Sciatic nerve (tissue), 2 donors: ENCODE measurements at regions not wholly inside any gene's neighbourhood (a gene's known extent, or its start where the extent isn't known, plus 50 kb on each side); places are given as distances from the start of the nearest gene placed in this dataset.
A peak's percentile ranks its signal among the peaks of the same experiment; 100 is the strongest.
"Not testable (repeated sequence)": the region's sequence is repeated elsewhere in the genome, so short reads cannot be mapped to it uniquely, and the experiment has no call there.

Experiments used
- ATAC-seq: fragments of 200-7000 bp; cut with Tn5 transposase; one replicate; pipeline ENCODE4 v1.9.1; 2020; ENCODE audit warnings: mild to moderate bottlenecking, moderate library complexity
- DNase-seq: peaks from one replicate; pipeline ENCODE4 v3.0.0-alpha.2; 2020; ENCODE audit warnings: low spot score
- intact Hi-C: fragments of 100-400 bp; cut with DNase I; formaldehyde crosslinking; loops from one replicate; pipeline ENCODE4 v1.14.2; 2022
- donor health status: DM: no; HTN: no; CAD: no.
- donor health status: DM: no; HTN: no; CAD: no.

DNA sequence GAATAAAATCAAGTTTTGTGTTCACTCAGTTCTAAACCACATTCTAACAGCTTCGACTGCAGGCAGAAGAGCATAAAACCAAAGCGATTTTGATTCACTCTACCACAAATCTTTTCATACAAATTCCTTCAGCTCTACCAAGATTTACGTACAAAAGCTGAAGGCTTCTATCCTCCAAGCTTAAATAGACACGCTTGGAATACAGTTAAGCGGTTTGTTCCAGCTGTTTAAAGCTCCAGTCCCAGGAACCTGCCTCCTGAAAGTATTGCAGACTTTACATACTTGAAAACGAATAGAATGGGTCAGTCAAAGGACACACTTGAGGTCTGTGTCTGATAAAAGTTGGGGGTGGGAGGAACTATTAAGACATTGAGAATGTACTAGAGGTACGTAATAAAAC lies 102.9 kb downstream of the MPP7 start:
- ATAC-seq (no peak), DNase-seq (no peak)
- intact Hi-C loops = no loop called here

DNA sequence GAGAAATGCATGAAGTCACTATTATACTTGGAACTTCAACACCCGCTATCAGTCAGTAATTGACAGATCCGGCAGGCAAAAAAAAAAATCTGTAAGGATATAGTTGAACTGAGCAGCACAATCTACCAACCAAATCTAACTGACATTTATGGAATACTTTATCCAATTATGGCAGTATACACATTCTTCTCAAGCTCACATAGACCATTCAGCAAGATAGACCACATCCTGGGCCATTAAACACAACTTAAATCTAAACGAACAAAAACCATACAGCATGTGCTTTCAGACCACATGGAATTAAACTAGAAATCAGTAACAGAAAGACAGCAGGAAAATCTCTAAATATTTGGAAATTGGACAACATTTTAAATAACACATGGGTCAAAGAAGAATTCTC lies 112.7 kb downstream of the MPP7 start:
- ATAC-seq = no peak
- no peak for DNase-seq
- intact Hi-C loops = no loop called here

DNA sequence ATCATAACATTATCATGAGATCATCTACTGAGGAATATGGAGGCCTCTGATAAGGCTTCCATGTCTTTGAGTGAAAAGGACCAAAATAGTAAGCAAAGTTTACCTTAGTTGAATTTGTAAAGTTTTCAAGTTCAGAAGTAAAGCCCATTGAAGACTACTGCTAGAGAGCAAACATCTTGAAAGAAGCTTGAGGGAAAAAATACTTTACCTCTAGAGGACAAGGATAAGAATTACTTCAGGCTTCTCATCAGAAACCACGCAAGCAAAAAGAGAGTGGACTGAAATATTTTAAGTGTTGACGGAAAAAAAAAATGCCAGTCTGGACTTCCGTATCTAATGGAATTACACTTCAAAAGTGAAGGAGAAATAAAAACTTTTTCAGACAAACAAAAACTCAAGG lies 114.3 kb downstream of the MPP7 start:
- DNase-seq (no peak), ATAC-seq (no peak)
- intact Hi-C loops = no loop called here

DNA sequence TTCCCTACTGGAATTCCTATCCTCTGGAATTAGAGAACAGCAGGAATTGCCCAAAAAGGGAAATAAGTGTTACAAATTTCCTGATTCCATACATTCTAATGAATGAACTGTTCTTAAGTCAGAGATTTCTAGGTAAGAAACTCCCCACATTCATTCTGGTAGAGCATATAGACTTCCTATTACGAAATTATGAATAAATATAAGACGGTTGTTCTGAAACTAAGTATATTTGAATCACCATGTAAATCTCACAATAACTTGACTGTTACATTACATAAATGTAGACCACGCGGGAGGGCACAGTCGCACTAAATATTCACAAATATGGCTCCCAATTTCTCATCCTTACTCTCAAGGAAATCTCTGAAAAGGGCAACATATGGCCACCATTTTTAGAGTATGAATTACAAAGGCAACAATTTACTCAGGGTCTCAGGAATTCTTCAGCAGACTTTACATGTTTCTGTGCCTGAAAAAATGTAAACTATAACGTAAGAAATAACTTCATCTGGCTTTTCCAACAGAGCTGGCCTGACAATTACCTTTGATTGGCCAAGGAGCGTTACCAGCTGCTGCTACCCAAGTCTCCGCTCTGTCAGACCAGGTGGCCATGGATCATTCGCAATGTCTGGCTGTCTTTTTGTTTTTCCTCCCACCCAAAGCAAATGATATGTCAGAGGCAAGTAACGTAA lies 115.8 kb downstream of the MPP7 start:
- ATAC-seq (no peak), DNase-seq (no peak)
- intact Hi-C loops = no loop called here

DNA sequence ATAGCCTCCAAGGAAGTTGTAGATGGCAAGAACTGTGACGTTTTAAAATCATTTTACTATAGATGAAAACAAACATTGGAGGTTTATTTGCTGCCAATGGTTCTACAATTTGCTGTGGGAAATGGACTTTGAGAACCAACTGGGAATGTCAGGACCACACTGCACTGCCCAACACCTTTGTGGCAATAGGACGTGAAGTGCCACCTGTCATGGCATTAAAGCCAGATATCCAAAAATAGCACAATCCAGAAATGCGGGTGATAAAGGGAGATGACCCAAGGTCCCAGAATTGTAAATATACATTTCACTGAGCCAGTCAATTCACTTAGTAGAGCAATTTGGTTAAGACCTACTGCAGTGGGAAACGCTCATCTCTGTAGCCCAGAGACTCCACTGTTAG lies 116.4 kb downstream of the MPP7 start:
- DNase-seq = no peak
- intact Hi-C loops = no loop called here
- no peak for ATAC-seq

DNA sequence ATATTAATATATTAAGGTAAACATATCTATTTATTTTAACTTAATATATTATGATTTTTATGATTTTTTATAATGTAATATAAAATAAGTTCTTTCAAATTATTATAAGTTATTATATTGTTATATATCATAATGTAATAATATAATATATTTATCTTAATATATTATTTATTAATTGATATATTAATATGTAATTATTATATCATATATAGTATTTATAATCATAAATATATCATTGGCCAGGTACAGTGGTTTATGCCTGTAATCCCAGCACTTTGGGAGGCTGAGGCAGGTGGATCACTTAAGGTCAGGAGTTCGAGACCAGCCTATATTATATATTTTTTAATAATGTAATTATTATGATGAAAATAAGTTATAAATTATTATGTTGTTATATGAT lies 118.1 kb downstream of the MPP7 start:
- intact Hi-C loops = no loop called here
- no peak for DNase-seq

DNA sequence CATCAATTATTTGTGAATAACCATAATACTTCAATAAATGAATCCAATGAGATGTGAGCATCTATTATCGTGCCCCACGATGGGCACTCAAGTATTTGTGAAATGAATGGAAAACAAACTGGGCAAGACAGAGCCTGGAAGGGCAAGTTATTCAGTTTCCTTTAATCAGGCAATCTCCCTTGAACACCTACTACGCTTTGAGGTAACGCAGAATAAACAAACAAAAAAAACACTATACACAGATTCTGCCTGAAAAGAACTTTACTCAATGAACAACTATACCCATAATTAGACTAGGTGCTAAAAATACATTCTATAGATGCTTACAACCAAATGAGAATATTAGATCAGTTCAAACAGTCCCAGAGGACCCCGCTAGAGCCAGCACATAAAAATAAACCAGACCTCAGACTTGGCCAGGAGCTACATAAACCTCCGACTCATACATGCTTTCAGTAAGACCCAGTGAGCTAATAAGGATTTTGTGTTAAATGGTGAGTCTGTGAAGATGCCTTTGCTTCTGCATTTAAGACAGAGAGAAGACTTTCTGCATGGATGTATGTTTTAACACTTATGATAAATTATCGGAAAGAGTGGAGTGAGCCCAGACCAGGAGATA lies 121.3 kb downstream of the MPP7 start:
- intact Hi-C loops = no loop called here

More for the DNA sequence above, 118.1 kb downstream of the MPP7 start:
- ATAC-seq = no peak

DNA sequence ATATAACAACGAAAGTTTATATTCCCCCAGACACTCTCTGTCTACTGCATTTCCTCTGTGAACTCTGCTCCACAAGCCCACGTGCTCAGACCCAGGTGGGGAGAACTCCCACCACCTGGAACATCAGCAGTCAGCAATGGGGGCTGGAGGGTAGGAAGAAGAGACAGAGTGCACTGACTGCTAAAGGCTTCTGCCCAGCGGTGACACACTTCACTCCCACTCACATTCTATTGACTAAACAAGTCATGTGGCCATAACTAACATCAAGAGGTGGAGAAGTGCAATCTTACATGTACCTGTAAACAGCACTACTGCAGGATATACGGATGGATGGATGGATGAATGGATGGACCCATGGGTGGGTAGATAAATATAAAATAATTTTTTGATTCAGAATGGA lies 122.2 kb downstream of the MPP7 start:
- DNase-seq (no peak), ATAC-seq (no peak)
- intact Hi-C loops = no loop called here

More for the DNA sequence above, 121.3 kb downstream of the MPP7 start:
- ATAC-seq = no peak
- DNase-seq = no peak

DNA sequence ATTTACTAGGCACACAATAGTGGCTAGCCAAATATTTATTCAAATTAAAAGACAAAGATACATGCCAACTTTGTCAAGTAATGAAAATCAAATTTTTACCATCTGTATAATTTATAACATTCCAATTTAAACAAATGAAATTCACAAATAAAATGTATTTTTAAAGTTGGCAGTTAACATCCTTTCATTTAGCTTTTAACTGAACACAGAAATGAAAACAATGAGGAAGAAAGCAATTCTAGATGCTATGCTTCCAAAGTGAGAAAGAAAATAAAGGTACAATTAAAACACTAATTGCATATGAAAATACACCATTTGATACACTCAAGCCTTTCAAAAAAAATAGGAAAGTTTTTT lies 123.1 kb downstream of the MPP7 start:
- DNase-seq (no peak), ATAC-seq (no peak)
- intact Hi-C loops = no loop called here

DNA sequence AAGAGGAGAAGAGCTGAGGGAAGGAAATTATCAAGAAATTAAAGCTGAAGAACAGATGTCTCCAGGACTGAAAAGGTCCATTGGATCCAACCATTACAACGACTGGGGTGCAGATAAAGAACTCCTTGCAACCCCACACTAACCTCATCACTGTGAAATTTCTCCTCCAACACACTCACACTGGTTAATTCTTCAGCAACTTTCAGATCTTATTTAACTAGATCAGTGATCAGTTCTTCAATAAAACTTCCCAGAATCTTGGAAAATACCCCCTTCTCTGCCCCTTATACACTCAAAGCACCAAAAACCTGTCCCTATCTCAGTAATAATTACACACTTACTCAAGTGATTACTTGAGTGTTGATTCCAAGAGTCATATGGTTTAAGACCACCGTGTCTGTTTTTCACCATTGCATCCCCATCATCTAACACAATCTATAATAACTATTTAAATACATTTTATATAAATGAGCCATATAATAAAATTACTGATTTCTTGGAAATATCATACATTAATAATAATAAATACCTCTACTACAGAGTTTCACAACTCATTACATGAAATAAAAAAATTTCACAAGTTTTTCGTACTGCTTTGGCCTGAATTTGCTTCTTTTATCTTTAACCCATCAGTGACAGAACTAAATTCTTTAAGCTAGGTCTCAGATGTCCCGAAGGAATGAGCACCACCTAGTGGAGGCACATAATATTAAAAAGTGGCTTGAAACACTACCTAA lies 123.7 kb downstream of the MPP7 start:
- peak; percentile 59 for ATAC-seq
- DNase-seq = no peak

DNA sequence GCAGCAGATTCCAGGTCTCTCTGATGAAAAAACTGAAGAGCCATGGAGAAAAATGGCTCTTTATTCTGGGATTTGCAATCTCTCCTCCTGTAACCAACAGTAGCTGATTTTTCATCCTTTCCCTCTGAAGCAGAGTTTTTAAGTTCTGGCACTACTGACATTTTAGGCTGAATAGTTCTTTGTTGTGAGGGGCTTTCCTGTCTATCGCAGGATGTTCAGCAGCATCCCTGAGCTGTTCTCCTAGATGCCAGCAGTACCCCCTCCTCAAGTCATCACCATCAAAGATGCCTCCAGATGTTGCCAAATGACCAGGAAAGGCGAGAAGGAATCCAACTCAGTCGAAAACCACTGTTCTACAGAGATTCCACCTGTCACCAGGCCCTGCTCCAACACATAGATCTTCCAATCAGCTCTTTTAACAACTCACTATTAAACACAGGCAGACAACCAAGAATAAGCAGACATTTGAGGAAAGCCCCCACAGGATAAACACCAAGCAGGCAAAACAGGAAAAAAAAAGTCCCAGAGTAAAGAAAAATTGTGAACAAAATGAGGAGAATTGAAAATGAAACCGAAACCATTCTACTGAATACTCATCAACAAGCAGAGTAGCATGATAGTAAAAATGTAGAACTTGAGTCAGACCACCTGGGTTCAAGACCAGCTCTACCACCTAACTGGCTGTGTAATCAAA lies 124.8 kb downstream of the MPP7 start:
- ATAC-seq = peak; percentile 50
- intact Hi-C loops = no loop called here

More for the DNA sequence above, 123.7 kb downstream of the MPP7 start:
- intact Hi-C loops = no loop called here

DNA sequence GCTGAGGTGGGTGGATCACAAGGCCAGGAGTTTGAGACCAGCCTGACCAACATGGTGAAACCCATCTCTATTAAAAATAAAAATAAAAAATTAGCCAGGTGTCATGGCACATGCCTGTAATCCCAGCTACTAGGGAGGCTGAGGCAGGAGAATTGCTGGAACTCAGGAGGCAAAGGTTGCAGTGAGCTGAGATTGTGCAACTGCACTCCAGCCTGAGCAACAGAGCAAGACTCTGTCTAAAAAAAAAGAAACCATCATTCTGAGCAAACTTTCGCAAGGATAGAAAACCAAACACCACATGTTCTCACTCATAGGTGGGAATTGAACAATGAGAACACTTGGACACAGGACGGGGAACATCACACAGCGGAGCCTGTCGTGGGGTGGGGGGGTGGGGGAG lies 126.4 kb downstream of the MPP7 start:
- DNase-seq, ATAC-seq, intact Hi-C loops: not testable (repeated sequence)

More for the DNA sequence above, 124.8 kb downstream of the MPP7 start:
- no peak for DNase-seq

DNA sequence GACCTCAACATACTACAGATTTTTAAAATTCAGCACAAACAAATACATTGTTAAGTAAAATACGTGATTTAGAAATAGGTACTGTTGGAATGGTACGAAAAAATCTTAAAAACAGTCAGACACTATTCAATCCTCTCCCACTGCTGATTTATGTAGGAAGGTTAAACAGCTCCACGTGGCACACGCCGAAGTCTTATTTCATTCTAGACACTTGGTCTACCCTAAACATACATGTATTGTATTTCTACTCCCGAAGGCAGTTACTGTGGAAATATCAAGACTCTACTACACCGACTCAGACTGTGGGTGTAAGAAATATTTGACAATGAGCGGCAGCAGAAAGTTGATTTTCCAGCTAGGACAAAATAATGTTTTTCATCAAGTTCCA lies 130.6 kb downstream of the MPP7 start:
- DNase-seq (no peak), ATAC-seq (no peak)
- intact Hi-C loops = no loop called here

DNA sequence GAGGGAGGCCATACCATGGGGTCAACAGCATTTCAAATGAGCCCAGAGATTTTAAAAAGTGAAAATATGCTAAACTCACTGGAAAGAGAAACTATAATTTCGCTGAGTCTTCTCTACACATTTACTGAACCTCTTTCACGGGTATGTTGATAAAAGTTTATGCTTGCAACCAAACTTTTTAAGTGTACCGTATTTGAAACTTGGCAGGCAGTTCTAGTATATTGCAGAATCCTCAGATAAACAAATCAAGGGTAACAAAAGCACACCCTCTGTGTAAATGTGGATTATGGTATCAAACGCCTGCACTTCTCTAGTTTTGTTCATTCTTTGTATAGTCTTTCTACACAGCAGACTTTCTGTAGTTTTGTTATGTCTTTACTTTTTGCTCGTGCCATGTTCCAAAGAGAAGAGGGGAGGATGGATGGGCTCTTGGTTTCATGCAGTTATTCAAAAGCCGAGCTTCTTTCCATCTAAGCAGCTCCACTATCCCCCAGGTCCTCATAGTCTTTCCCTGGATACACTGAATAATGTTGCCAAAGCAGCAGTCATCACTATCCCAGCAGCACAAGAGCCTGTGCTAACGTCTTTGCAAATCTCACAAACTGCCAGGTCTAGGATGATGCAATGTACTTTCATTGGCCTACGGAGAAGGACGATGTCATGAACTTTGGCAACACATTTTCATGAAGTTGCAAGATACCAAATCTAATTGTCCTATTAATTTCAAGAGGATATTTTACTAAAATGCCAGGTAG lies 131.2 kb downstream of the MPP7 start:
- DNase-seq (no peak), ATAC-seq (peak; percentile 97)
- intact Hi-C loops = no loop called here

DNA sequence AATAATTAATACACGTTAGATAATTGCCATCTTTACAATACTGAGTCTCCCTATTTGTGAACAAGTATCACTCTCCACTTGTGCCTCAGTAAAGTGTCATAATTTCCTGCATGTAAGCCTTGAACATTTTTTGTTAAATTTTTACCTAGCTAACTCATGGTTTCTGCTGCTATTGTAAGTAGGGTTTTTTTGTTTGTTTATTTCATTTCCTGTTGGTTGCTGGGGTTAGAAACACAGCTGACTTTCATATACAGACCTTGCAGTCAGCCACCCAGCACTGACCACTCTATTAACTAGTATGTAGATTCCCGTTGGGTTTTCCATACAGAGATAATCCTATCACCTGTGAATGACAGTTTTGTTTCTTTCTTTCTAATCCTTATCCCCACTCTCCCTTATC lies 133.3 kb downstream of the MPP7 start:
- DNase-seq (no peak), ATAC-seq (no peak)
- intact Hi-C loops = no loop called here

DNA sequence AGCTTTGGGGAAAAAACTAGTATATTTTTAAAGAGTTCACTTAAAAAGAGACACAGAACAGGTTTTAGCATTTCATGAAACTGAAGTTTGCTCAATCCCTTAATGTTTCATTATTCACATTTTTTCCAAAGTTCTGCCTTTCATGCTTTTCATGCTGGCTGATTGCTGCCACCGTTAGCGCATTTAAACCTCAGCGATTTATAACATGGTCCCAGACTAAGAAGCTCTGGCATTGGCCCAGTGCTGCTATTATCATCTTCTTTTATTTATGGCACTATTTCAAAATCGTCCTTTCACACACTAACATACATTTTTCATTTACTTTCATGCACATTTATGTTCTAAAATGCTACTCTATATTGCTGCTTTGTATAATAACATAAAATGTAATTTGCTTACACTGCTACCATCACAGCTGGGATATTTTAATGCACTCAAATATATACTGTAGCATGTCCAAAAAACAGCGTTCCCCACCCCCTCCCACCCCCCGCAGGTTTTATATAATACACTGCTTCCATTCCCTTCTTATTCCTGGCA lies 141.9 kb downstream of the MPP7 start:
- intact Hi-C loops = no loop called here
- no peak for ATAC-seq
- DNase-seq = no peak

DNA sequence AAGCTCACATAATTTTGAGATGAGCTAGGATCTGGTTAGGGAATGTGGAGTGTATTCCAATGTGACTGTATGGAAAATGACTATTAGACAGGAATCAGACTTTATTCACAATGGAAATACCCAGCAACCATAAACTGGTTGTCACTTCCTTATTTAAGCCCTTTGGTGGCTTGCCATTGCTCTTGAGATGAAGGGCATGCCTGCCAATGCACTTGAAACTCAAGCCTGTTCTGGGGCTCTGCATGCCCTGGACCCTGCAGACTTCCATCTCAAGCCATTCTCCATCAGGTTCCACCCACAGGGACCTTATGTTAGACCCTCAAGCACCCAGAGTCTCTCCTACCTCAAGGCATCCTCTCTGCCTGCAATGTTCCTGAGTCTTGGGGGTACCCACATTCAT lies 145.5 kb downstream of the MPP7 start:
- intact Hi-C loops = no loop called here
- no peak for DNase-seq
- ATAC-seq = no peak

DNA sequence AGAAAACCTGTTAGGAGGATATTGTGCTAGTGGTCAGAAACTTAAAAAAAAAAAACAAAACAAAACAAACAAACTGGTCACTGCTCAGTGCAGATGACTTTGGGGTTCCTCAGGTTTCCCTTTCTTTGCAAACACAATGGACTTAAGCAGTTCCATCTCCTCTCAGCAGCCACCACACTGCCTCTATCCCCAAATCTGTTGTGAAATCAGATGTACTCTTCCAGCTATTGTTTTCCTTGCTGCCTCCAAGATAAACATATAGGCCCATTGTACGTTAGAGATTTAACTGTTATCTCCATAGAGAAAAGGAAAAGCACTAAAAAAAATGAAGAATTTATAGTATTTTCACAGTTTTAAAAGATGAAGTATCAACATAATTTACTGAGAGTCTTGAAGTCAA lies 147.1 kb downstream of the MPP7 start:
- ATAC-seq = no peak
- DNase-seq = no peak
- intact Hi-C loops = no loop called here

DNA sequence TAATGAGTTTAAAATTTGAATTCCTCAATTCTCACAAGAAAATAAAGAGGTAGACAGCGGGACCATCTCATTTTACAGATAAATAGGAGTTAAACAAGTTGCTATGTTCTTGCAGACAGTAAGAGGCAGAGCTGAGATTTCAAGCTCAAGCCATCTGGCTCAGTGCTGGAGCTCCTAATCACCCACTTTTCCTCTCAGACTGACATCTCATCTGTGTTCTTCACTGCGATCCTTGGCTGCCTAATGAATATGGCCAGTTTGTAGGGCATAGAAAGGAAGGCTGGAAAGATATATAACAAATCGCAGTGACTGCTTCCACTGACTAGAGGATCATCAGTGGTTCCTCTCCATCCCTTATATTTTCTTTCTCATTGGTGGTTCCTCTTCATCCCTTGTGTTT lies 151.2 kb downstream of the MPP7 start:
- intact Hi-C loops = no loop called here
- ATAC-seq (no peak), DNase-seq (no peak)
